OCI-M2 (cell line): ENCODE measurements at regions not wholly inside any gene's neighbourhood (a gene's known extent, or its start where the extent isn't known, plus 50 kb on each side); places are given as distances from the start of the nearest gene placed in this dataset.
"Not testable (repeated sequence)": the region's sequence is repeated elsewhere in the genome, so short reads cannot be mapped to it uniquely, and the experiment has no call there.

Experiments used
- DNase-seq: peaks from one replicate; lab custom pipeline; 2025; ENCODE audit not compliant: unreplicated experiment; lab: John Stamatoyannopoulos, UW

DNA sequence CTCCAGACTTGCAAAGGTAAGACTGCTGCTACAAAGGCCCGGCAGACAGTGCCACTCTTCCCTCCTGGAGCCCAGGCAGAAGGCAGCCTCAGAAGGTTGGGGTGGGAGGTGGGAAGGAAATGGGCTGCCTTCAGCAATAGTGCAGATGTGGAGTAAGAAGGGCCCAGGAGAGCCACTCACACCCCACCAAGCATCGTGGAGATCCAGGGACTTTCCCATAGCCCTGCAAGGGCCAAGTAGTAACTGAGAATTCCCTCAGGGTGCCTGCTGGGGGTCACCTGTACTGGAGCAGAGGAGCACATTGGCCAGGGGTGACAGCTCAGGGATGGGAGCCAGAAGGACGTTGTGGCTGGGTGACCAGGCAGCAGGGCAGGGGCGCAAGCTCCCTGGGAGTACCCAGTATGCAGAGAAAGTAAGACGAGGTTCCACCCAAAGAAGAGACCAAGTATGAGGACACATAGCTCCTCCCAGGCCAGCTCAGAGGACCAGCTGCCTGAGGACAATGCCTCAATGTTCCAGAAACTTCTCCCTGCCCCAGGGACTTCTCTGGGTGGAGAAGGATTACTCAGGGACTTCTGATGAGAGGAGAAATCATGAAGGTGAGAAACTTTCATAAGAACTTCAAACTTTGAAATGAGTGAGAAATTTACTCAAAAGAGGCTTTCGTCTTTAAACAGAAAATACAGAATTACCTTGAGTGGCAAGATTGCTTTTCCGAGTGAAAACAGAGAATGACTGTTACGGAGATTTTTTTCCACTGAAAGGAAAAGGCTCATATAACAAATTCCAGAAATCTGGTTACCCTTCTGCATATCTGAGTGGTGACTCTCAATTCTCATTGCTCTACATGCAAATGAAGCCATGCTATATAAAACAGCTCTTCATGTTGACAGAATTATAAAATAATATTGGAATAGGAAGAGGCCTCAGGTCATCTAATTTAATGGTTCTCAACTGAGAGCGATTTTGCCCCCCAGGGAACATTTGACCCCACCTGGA lies 87.9 kb upstream of the TRIO start:
- no peak for DNase-seq

DNA sequence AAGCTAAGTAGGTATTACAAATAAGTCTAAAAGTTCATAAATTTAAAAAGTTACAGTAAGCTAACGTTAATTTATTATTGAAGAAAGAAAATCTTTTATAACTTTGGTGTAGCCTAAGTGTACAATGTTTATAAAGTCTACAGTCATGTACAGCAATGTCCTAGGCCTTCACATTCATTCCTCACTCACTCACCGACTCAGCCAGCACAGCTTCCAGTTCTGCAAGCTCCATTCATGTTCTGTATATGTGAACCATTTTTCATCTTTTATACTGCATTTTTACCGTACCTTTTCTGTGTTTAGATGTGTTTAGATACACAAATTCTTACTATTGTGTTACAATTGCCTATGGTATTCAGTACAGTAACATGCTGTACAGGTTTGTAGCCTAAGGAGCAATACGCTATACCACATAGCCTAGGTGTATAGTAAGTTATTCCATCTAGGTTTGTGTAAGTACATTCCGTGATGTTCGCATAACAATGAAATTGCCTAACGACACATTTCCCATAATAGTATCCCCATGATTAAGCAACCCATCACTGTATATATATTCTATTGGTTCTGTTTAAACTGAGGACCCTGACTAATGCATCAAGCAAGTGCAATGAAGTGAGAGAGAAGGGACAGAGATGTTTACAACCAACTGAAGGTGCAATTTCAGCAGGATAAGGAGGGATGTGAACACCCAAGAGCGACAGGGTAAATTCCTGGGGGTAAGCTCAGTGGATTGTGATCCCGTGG lies 88.9 kb upstream of the TRIO start:
- DNase-seq: no peak

DNA sequence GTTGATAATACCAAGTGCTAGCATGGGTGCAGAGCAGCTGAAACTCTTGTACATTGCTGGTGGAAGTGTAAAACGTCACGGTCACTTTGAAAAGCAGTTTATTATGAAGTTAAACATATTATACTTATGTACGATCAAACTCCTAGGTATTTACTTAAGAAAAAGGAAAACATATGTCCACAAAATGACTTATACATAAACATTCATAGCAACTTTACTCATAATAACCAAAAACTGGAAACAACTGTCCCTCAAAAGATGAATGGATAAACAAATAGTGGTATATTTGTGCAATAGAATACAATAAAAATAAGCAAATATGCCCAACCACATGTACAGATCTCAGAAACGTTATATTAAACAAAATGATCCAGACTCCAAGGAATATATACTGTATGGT lies 92.3 kb upstream of the TRIO start:
- no peak for DNase-seq

DNA sequence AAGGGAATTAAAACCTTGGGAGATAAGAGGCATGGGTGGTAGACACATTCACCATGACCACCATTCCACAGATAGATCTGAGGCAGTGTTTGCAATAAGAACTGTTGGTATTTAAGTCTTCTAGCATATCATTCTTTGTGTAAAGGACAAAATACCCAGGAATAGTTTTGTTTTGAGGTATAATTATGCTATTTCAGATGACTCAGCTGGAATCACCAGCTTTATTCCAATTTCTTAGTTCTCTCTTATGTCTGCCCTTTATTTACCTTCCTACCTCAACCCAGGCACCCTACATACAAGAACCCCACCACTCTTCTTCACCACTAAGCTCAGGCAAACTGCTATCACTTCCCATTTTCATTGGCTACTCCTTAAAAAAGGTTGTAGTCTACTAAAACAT lies 94.7 kb upstream of the TRIO start:
- DNase-seq: no peak

DNA sequence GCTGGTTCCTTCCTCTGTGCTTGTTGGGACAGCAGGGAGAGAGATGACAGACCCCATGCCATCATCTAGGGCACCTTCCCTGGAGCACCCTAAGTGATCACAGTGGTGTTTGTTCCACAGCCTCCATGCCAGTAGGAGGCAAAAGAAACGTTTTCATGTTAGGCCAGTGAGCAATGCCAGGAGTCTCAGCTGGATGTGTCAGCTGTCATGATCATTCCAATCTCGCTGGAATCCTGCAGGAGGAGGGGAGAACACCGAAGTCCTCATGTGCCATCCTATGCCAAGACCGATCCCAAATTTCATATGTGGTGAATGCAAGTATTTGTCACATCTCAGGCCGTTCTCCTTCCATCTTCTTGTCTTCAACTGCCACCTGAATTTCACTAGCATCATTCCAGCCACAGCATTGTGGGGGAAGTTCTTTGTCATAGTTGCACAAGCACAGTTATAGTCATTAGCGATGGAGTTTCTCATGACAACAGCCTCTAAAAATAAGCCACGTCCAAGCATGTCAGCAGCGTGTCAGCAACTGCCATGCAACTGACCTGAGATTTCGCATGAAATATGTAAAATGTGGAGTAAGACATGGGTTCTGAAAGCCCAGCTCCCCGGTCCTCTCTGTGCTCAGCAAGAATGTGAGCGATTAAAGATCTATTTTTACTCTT lies 97.2 kb upstream of the DNAH5 start:
- no peak for DNase-seq

DNA sequence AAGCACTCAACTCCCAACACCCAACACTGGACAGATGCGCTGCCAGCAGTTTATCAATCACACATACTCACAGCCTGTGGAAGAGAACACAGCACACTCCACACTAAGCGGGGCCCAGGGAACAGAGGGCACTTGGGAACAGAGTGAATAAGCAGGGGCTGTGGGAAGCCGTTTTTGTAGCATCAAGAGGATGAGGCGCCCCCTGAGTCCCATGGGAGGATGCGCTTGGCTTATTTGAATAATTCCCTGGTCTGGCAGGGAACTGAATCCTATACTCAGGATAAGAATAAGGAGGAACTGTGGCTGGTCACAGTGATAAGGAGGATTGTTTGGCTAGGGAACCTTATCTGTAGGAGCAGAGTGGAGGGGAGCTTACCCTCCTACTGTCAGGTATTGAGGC lies 96.1 kb upstream of the DNAH5 start:
- DNase-seq: no peak

DNA sequence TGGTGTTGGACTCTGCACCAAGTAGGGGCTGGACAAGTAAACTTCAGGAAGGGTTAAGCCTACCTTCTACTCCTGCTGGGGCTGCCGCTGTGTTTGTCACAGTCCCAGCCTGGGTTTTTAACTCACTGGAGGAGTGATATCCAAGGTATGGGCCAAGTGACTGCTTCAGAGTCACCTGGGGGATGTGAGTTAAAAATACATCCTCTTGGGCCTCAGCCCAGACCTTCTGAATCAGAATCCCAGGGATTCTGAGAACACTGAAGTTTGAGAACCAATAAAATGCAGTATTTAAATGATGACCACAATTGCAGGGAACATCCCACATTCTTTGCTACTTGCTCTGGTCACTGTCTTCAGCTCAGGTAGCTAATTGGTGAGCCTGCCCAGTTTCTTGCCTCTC lies 95.1 kb upstream of the DNAH5 start:
- no peak for DNase-seq

DNA sequence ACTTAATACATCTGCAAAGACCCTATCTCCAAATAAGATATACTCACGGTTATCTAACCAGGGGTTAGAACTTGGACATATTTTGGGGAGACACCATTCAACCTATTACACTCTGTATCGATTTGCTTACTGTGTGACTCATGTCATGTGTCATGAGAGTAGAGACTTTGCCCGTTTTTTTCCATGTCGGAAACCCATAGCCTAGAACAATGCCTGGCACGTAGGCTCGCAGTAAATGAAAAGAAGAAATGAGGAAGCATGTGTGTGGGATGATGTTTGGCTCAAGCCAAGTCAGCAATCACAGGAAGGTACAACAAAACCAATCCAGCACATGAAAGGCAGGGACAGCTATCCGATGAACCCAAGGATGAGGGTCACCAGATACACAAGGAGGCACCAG lies 94.6 kb upstream of the DNAH5 start:
- DNase-seq: no peak

DNA sequence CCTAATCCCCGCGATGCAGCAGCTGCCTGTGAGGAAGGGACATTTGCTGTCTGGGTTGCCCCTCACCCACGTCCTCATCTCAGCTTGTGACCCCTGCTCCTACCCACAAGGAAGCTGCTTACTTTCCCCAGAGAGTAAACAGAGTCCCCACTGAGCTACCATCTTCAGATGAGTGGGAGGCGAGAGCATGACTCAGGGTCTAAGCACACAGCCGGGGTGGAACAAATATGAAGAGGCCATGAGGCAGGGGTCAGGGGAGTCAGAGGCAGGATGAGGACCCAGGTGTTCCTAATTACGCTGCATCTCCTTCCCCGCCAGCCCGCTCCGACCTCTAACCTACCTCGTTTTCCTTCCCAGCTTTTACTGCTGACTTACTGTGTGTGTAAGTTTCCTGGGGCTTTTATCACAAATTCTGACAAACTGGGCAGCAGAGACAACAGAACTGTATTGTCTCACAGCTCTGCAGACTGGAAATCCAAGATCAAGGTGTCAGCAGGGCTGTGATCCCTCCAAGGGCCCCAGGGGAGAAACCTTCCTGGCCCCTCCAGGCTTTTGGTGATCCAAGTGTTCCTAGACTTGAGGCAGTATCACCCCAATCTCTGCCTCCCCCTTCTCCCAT lies 94.0 kb upstream of the DNAH5 start:
- DNase-seq: no peak

DNA sequence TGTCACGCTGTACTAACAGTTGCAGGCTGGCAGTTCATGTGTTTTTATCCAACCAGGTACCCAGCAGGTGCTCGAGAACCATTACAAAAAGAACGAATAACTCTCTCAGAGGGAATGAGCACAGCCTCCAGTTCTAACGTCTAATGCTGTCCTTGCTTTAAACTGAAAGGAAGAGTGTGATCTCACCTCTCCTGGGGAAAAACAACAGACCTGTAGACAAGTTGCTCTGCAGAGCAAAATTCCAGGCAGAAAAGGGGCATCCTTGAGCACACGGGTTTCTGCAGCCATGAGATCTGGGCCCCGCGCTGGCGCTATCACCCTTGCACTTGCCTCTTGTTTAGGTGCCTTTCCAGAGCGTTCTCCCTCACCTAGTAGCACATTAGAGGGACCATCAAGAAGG lies 92.5 kb upstream of the DNAH5 start:
- DNase-seq: no peak

DNA sequence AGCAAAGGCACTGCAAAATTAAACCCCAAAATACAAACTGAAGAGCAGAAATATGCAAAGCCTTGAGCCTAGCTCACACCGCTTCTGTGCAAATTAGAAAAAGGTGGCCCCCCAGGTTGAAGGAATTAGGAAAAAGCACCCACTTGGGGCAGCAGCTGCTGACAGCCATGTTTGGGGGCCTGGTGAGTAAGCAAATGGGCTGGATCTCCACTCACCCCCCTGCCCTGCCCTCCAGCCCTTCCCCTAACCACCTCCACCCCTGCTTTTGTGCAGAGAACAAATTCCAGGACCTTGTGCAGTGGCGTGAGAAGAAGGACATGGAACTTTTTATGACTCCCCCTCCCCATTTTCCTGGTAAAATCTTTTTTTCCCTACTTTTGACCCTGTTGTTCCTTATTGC lies 92.0 kb upstream of the DNAH5 start:
- no peak for DNase-seq

DNA sequence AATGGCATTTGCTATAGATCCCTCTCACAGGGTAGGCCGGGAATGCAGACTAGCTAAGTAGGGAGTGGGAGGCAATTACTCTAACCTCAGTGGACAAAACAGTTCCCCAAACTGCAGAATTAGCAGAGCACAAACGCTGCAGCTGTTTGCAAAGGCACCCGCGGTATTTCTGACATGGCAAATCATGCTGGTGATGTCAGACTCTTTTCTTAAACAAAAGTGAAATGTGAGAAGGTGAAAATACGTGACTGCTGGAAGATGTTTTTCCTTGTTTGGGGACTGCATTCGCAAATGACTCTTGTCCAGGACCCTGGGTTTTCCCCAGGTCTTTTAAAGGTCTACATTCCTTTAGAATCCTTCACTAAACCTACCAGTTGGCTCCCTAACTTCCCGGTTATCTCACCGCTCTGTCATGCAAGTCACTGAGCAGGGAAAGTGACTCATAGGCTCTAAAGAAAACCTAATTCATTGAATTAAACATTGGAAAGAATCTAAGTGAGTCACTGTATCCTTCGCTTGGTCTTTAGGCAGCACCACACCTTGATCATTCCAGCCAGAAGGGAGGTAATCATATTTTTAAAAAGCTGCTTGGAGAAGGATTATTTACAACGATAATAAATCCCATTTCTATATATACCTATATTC lies 91.5 kb upstream of the DNAH5 start:
- DNase-seq: no peak

DNA sequence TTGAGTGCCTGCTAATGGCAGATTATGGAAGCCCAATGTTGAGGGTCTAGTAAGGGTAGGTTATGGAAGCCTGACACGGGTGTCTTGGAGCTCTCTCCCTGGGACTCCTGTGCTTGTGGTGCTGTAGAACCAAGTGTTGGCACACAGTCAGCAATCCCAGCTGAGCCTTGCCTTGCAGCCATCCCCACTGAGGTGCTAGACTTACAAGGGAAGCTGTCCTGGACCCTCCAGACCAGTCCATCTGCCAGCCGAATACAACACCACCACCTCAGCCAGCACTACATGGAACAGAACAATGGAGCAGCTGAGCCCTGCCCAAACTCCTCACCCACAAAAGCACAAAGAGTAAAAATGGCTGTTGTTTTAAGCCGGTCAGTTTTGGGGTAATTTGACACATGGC lies 90.5 kb upstream of the DNAH5 start:
- DNase-seq: no peak

DNA sequence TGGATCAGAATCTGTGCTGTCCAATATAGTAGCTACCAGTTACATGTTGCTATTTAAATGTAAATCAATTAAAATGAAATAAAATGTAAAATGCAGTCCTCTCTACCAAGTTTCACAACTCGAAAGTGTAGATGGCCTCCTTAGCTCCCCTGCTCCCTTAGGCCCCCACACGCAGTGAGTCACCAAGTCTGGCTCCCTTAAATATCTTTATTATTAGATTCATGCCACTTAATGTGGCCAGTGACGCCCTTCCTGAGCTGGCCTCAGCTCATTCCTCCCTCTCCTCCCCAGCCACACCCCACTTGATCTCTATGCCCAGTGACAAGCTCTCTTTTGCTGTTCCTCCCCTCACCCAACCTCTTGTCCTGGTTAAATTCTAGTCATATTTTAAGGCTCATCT lies 88.4 kb upstream of the DNAH5 start:
- DNase-seq: no peak

DNA sequence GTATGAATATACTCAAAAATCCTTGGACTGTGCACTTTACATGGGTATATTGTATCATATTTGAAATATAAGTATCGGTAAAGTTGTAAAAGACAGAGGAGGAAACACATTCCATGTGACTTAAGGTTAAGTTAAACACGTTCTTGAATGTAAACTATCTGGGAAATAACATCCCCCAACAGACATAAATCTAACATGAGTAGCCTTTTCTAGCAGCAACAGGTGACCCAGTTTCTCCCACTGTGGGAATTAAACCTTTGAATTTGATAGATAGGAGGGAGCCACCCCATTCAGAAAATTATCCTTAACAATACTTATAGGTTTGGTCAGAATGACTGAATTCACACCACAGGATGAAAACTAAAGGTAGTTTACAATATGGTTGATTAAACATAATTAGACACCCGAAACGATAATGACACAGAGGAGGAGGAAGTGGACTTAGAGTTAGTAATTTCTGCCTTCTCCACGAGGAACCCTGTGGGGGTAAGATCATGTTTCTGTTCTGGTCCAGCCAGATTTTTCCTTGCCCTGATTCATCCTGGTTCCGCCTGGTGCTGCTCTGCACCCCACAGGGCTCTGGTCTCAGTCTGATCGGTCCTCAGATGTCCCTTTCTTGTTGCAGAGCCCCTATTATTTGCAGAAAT lies 84.6 kb upstream of the DNAH5 start:
- DNase-seq: no peak

DNA sequence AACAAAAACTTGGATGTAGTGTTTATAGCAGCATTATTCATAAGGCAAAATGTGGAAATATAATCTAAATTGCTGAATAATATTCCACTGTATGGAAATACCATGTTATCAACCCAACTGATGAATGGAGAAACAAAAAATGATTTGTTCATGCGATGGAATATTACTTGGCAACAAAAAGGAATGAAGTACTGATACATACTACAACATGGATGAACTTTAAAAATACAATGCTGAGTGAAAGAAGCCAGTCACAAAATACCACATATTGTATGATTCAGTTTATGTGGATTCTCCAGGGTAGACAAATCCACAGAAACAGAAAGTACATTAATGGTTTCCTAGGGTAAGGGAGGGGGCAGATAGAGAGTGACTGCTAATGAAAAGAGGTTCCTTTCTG lies 83.7 kb upstream of the DNAH5 start:
- DNase-seq: no peak

DNA sequence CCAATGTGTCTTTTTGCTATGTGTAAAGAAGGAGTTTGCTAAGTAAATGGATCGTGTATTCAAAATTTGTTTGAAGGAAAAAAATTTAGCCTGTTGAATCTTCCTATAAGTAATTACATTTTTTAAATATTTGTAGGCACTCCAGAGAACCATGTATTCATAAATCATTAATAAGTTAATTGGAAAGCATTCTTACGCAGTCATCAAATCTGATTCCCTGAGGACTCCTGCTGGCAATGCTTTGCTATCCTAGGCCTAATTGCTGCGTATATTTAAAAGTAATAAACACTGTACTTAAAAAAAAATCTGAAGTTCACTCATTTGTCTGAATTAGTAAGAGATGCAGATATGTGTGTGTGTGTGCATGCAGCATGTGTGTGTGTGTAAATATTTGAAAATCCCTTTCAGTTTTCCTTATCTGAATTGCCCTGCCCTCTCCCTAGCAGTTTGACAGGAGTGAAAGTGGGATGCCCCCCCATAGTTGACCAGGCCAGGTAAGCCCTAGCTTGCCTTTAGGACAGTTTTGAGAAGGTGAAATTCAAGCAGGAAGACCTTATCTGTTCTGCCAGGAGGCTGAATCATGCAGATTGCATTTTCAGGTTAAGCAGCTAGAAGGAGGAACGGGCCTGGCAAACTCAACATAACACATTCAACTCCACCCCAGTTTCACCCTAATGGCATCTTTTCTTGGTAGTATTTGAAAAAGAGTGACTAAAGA lies 81.2 kb upstream of the DNAH5 start:
- no peak for DNase-seq

DNA sequence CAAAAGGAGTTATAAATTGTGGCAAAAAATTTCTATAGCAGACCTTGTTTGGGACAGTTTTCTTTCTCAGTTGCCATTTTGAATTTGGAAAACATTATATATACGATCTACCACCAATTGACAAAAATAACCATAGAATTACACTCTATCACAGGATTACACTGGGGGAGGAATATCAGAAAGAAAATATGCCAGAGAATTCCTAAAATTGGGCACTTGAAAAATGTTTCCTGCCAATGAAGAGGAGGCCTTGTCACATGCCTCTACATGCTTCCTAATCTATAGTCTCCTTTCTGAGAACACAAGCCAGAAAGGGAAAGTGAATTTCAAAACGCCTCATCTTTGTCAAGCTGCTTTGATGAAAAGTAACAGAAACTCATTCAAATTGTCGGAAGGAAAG lies 78.5 kb upstream of the DNAH5 start:
- DNase-seq: no peak

DNA sequence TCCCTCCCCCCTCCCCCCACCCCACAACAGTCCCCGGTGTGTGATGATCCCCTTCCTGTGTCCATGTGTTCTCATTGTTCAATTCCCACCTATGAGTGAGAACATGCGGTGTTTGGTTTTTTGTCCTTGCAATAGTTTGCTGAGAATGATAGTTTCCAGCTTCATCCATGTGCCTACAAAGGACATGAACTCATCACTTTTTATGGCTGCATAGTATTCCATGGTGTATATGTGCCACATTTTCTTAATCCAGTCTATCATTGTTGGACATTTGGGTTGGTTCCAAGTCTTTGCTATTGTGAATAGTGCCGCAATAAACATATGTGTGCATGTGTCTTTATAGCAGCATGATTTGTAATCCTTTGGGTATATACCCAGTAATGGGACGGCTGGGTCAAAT lies 76.5 kb upstream of the DNAH5 start:
- not testable (repeated sequence) for DNase-seq
